Liver (tissue), 3 donors: ENCODE measurements at regions not wholly inside any gene's neighbourhood (a gene's known extent, or its start where the extent isn't known, plus 50 kb on each side); places are given as distances from the start of the nearest gene placed in this dataset.

Experiments
- FOXA1 ChIP-seq: IDR thresholded peaks from 2 replicates; pipeline ENCODE4 v1.6.1; 2016; ENCODE audit warnings: antibody characterized with exemption
- JUND ChIP-seq, 2 donors: IDR thresholded peaks; 2 replicates each; pipeline ENCODE4 v1.6.1; 2016; ENCODE audit warnings: antibody characterized with exemption in 2 of 2
- RAD21 ChIP-seq, 2 donors: IDR thresholded peaks; 2 replicates each; pipeline ENCODE4 v1.6.1; 2016; ENCODE audit warnings: antibody characterized with exemption in 2 of 2, mild to moderate bottlenecking in 2 of 2
- TAF1 ChIP-seq: conservative IDR thresholded peaks from 2 replicates; pipeline ENCODE4 v1.6.1; 2016; ENCODE audit warnings: antibody characterized with exemption, mild to moderate bottlenecking
- YY1 ChIP-seq: IDR thresholded peaks from 2 replicates; pipeline ENCODE4 v1.6.1; 2016; ENCODE audit warnings: antibody characterized with exemption, mild to moderate bottlenecking
- TF ChIP-seq, protein P1 (sequence below): fragments of 150-350 bp; IDR thresholded peaks from 2 replicates; pipeline ENCODE4 v1.5.1; 2017; ENCODE audit warnings: improper control_type of control experiment, low read depth, low read length; ENCODE audit not compliant: missing input control
- TF ChIP-seq, protein P2 (sequence below): IDR thresholded peaks from 2 replicates; pipeline ENCODE4 v1.6.1; 2016; ENCODE audit warnings: antibody characterized with exemption
- TF ChIP-seq, protein P3 (sequence below): IDR thresholded peaks from 2 replicates; pipeline ENCODE4 v1.6.1; 2016; ENCODE audit warnings: antibody characterized with exemption
- TF ChIP-seq, protein P4 (sequence below): IDR thresholded peaks from 2 replicates; pipeline ENCODE4 v1.6.1; 2016; ENCODE audit warnings: antibody characterized with exemption, mild to moderate bottlenecking
- donor health status: healthy.
- donor health status: healthy.

DNA sequence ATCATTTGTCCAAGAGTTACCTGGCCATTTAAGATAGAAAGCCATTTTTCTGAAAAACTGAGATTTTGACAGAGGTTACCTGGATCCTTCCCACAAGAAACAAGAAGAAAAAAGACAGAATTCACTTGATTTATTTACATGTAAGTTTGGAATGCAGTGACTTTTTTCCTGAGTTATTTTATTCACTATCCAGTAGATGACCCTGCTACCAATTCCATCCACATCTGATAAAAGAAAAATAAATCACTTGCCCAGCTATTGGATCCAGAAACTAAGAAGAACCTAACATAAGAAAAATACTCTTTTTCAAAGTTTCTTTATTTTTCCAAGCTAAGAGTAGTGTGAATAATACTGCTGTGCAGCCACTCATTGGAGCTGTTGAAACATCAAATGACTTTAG, 275.2 kb downstream of the CETN3 start:
- TF ChIP-seq RAD21 (IDR thresholded peaks at IDR 0.05) (no peak), YY1 (no peak), JUND (IDR thresholded peaks at IDR 0.05) (no peak), TAF1 (no peak), FOXA1 (no peak)
- TF ChIP-seq, protein P1, sequence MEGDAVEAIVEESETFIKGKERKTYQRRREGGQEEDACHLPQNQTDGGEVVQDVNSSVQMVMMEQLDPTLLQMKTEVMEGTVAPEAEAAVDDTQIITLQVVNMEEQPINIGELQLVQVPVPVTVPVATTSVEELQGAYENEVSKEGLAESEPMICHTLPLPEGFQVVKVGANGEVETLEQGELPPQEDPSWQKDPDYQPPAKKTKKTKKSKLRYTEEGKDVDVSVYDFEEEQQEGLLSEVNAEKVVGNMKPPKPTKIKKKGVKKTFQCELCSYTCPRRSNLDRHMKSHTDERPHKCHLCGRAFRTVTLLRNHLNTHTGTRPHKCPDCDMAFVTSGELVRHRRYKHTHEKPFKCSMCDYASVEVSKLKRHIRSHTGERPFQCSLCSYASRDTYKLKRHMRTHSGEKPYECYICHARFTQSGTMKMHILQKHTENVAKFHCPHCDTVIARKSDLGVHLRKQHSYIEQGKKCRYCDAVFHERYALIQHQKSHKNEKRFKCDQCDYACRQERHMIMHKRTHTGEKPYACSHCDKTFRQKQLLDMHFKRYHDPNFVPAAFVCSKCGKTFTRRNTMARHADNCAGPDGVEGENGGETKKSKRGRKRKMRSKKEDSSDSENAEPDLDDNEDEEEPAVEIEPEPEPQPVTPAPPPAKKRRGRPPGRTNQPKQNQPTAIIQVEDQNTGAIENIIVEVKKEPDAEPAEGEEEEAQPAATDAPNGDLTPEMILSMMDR = no peak
- TF ChIP-seq, protein P2, sequence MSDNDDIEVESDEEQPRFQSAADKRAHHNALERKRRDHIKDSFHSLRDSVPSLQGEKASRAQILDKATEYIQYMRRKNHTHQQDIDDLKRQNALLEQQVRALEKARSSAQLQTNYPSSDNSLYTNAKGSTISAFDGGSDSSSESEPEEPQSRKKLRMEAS = no peak
- TF ChIP-seq, protein P3, sequence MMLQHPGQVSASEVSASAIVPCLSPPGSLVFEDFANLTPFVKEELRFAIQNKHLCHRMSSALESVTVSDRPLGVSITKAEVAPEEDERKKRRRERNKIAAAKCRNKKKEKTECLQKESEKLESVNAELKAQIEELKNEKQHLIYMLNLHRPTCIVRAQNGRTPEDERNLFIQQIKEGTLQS = no peak
- TF ChIP-seq, protein P4, sequence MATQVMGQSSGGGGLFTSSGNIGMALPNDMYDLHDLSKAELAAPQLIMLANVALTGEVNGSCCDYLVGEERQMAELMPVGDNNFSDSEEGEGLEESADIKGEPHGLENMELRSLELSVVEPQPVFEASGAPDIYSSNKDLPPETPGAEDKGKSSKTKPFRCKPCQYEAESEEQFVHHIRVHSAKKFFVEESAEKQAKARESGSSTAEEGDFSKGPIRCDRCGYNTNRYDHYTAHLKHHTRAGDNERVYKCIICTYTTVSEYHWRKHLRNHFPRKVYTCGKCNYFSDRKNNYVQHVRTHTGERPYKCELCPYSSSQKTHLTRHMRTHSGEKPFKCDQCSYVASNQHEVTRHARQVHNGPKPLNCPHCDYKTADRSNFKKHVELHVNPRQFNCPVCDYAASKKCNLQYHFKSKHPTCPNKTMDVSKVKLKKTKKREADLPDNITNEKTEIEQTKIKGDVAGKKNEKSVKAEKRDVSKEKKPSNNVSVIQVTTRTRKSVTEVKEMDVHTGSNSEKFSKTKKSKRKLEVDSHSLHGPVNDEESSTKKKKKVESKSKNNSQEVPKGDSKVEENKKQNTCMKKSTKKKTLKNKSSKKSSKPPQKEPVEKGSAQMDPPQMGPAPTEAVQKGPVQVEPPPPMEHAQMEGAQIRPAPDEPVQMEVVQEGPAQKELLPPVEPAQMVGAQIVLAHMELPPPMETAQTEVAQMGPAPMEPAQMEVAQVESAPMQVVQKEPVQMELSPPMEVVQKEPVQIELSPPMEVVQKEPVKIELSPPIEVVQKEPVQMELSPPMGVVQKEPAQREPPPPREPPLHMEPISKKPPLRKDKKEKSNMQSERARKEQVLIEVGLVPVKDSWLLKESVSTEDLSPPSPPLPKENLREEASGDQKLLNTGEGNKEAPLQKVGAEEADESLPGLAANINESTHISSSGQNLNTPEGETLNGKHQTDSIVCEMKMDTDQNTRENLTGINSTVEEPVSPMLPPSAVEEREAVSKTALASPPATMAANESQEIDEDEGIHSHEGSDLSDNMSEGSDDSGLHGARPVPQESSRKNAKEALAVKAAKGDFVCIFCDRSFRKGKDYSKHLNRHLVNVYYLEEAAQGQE = no peak
